Astrocyte (in vitro differentiated cells and primary cell): ENCODE measurements at regions not wholly inside any gene's neighbourhood (a gene's known extent, or its start where the extent isn't known, plus 50 kb on each side); places are given as distances from the start of the nearest gene placed in this dataset.

Source experiments
- DNase-seq: peaks from one replicate; pipeline ENCODE4 v3.0.0-alpha.2; 2010; ENCODE audit warnings: low read depth
- FAIRE-seq: peaks from 2 replicates; lab custom pipeline; 2011; peaks lifted over from hg19 to GRCh38; lab: Jason Lieb, UNC
- H2AFZ ChIP-seq: 2 replicates; pipeline ENCODE4 v1.6.0; 2012; ENCODE audit warnings: low read depth, low read length, inconsistent platforms
- H3K27ac ChIP-seq: 2 replicates; pipeline ENCODE4 v1.5.1; 2011; ENCODE audit warnings: low read depth, low read length, inconsistent platforms
- H3K27me3 ChIP-seq: 2 replicates; pipeline ENCODE4 v1.6.0; 2011; ENCODE audit warnings: low read length, inconsistent platforms; ENCODE audit not compliant: insufficient read depth
- H3K36me3 ChIP-seq: 2 replicates; pipeline ENCODE4 v1.5.1; 2011; ENCODE audit warnings: low read length, inconsistent platforms; ENCODE audit not compliant: insufficient read depth
- H3K4me1 ChIP-seq: 2 replicates; pipeline ENCODE4 v1.5.1; 2011; ENCODE audit warnings: low read length, inconsistent platforms; ENCODE audit not compliant: insufficient read depth
- H3K4me2 ChIP-seq: 2 replicates; pipeline ENCODE4 v1.6.0; 2012; ENCODE audit warnings: low read length, inconsistent platforms
- H3K4me3 ChIP-seq: 2 replicates; pipeline ENCODE4 v1.5.1; 2011; ENCODE audit warnings: low read depth, mild to moderate bottlenecking, low read length, inconsistent platforms; ENCODE audit not compliant: insufficient read depth
- H3K79me2 ChIP-seq: 2 replicates; pipeline ENCODE4 v1.6.0; 2012; ENCODE audit warnings: mild to moderate bottlenecking, low read length, inconsistent platforms; ENCODE audit not compliant: insufficient read depth
- H3K9ac ChIP-seq: 2 replicates; pipeline ENCODE4 v1.6.0; 2012; ENCODE audit warnings: mild to moderate bottlenecking, low read length, inconsistent platforms
- H3K9me3 ChIP-seq: 2 replicates; pipeline ENCODE4 v1.5.1; 2012; ENCODE audit warnings: low read depth, mild to moderate bottlenecking, low read length, inconsistent platforms; ENCODE audit not compliant: insufficient read depth
- H4K20me1 ChIP-seq: 2 replicates; pipeline ENCODE4 v1.6.0; 2012; ENCODE audit warnings: low read length, inconsistent platforms; ENCODE audit not compliant: insufficient read depth
- H3K27ac Mint-ChIP-seq: one replicate; pipeline ENCODE4 v1.8.0; 2021; ENCODE audit warnings: mild to moderate bottlenecking, mixed read lengths; ENCODE audit not compliant: unreplicated experiment
- H3K27me3 Mint-ChIP-seq: one replicate; pipeline ENCODE4 v1.8.0; 2021; ENCODE audit warnings: low read depth, mixed read lengths; ENCODE audit not compliant: unreplicated experiment
- H3K36me3 Mint-ChIP-seq: one replicate; pipeline ENCODE4 v1.8.0; 2021; ENCODE audit warnings: low read depth, mixed read lengths; ENCODE audit not compliant: unreplicated experiment
- H3K4me1 Mint-ChIP-seq: one replicate; pipeline ENCODE4 v1.8.0; 2021; ENCODE audit warnings: low read depth, mixed read lengths; ENCODE audit not compliant: unreplicated experiment
- H3K4me3 Mint-ChIP-seq: one replicate; pipeline ENCODE4 v1.8.0; 2021; ENCODE audit warnings: mild to moderate bottlenecking, moderate library complexity, mixed read lengths; ENCODE audit not compliant: unreplicated experiment
- H3K9me3 Mint-ChIP-seq: one replicate; pipeline ENCODE4 v1.8.0; 2021; ENCODE audit warnings: mild to moderate bottlenecking, mixed read lengths; ENCODE audit not compliant: unreplicated experiment
- EZH2 ChIP-seq: IDR thresholded peaks from 2 replicates; pipeline ENCODE4 v1.6.1; 2012; ENCODE audit warnings: mild to moderate bottlenecking, low read length, inconsistent platforms; ENCODE audit not compliant: insufficient read depth
- TF ChIP-seq, protein P1 (sequence below): IDR thresholded peaks from 2 replicates; pipeline ENCODE4 v1.5.1; 2011; ENCODE audit warnings: low read depth, mild to moderate bottlenecking, inconsistent platforms, low read length, moderate library complexity; ENCODE audit not compliant: insufficient read depth

DNA sequence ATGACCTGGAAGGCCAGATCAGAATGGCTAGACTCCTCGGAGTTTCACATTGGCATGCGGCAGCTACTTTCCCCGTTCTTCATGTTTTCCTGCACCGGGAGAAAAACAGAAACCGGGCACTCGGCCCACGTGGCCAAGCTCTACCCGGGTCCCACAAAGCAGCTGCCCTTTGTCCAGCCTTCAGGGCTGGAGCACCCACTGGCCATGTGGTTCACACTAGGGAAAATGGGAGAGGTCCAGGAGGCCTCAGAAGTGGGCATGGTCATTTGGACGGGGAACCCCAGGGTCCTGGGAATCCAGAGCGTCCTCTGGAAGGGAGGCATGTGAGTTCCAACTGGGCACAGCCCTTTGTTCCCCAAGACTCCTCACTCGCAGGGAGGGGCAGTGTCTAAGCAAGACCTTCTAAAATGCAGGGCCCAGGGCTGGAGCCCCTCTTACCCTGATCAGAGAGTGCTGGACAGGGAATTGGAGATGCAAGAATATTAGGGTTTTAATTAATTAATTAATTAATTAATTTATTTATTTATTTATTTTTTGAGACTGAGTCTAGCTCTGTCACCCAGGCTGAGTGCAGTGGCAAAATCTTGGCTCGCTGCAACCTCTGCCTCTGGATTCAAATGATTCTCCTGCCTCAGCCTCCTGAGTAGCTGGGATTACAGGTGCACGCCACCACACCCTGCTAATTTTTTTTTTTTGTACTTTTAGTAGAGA is 97.2 kb upstream of the CPEB4 start:
- TF ChIP-seq, protein P1, sequence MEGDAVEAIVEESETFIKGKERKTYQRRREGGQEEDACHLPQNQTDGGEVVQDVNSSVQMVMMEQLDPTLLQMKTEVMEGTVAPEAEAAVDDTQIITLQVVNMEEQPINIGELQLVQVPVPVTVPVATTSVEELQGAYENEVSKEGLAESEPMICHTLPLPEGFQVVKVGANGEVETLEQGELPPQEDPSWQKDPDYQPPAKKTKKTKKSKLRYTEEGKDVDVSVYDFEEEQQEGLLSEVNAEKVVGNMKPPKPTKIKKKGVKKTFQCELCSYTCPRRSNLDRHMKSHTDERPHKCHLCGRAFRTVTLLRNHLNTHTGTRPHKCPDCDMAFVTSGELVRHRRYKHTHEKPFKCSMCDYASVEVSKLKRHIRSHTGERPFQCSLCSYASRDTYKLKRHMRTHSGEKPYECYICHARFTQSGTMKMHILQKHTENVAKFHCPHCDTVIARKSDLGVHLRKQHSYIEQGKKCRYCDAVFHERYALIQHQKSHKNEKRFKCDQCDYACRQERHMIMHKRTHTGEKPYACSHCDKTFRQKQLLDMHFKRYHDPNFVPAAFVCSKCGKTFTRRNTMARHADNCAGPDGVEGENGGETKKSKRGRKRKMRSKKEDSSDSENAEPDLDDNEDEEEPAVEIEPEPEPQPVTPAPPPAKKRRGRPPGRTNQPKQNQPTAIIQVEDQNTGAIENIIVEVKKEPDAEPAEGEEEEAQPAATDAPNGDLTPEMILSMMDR, result no peak
- TF ChIP-seq EZH2, result no peak
- H3K27ac ChIP-seq, result no peak overlapping the region

DNA sequence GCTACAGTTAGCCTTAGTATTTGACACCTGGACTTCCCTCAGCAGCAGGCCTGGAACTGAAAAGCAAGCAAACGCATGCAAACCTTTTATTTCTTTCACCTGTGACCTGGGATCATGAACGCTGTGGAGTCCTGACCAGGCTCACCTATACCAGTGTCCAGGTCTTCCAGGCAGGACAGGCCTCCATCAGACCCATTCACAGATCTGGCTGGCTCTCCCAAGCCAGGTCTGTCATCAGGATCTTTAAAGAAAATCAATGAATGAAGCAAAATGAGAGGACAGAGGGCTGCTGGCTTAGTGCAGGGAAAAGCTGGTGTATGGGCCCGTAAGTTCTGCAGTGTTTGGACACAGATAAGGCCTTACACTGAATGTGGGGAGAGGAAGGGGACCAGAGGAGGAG is 96.3 kb upstream of the CPEB4 start:
- Histone ChIP-seq H3K36me3 (no peaks in the 10 kb centered on the region), H3K4me1 (peaks cover 16% of the 10 kb centered on the region), H3K9ac (no peak overlapping the region), H3K27me3 (no peaks in the 10 kb centered on the region), H3K79me2 (no peaks in the 10 kb centered on the region), H3K9me3 (no peaks in the 10 kb centered on the region), H3K27ac (no peak overlapping the region), H3K4me2 (no peak overlapping the region), H3K4me3 (no peak overlapping the region), H2AFZ (no peak overlapping the region), H4K20me1 (no peaks in the 10 kb centered on the region)
- no peak for TF ChIP-seq EZH2
- TF ChIP-seq, protein P1, result no peak
- H3K36me3 Mint-ChIP-seq, result no peaks in the 10 kb centered on the region
- H3K9me3 Mint-ChIP-seq, result no peaks in the 10 kb centered on the region
- DNase-seq (no peak), FAIRE-seq (no peak)
- H3K4me3 Mint-ChIP-seq, result peak overlapping the region; percentile 66
- no peak overlapping the region for H3K27ac Mint-ChIP-seq
- H3K27me3 Mint-ChIP-seq, result peaks cover 24% of the 10 kb centered on the region
- peaks cover 1% of the 10 kb centered on the region for H3K4me1 Mint-ChIP-seq

More for the DNA sequence above, 97.2 kb upstream of the CPEB4 start:
- Mint-ChIP-seq H3K27me3 (peaks cover 26% of the 10 kb centered on the region), H3K27ac (no peak overlapping the region), H3K36me3 (no peaks in the 10 kb centered on the region), H3K4me1 (peaks cover 1% of the 10 kb centered on the region), H3K9me3 (no peaks in the 10 kb centered on the region), H3K4me3 (no peak overlapping the region)
- peaks cover 16% of the 10 kb centered on the region for H3K4me1 ChIP-seq
- DNase-seq (no peak), FAIRE-seq (no peak)
- H3K36me3 ChIP-seq, result no peaks in the 10 kb centered on the region
- H4K20me1 ChIP-seq, result no peaks in the 10 kb centered on the region
- no peak overlapping the region for H3K4me3 ChIP-seq
- no peaks in the 10 kb centered on the region for H3K9me3 ChIP-seq
- H3K9ac ChIP-seq, result no peak overlapping the region
- H3K4me2 ChIP-seq, result no peak overlapping the region
- H3K27me3 ChIP-seq, result no peaks in the 10 kb centered on the region
- H2AFZ ChIP-seq, result no peak overlapping the region
- H3K79me2 ChIP-seq, result no peaks in the 10 kb centered on the region
